OCI-LY7 (cell line): ENCODE measurements at regions not wholly inside any gene's neighbourhood (a gene's known extent, or its start where the extent isn't known, plus 50 kb on each side); places are given as distances from the start of the nearest gene placed in this dataset.

ENCODE experiments used
- BruUV-seq: library from RNA; stranded (reverse); fragments of 400-500 nt; replicated peaks from 2 replicates; lab custom pipeline; 2021; lab: Mats Ljungman, UMichigan
- CTCF ChIA-PET: fragments of 300-600 bp; sonication (Branson Sonifier 250); formaldehyde crosslinking; loops from one replicate; lab custom pipeline; 2022; ENCODE audit warnings: antibody characterized with exemption; ENCODE audit not compliant: unreplicated experiment; lab: Charles Lee
- POLR2A ChIA-PET: fragments of 300-600 bp; sonication (Branson Sonifier 250); formaldehyde crosslinking; loops from one replicate; lab custom pipeline; 2022; ENCODE audit warnings: antibody characterized with exemption; lab: Charles Lee
- DNase-seq: peaks from one replicate; pipeline ENCODE4 v3.0.0-alpha.2; 2015; ENCODE audit warnings: low spot score
- H2AFZ ChIP-seq: fragments of 200-600 bp; sonication (generic), shearing (Covaris generic); 2 replicates; pipeline ENCODE4 v1.6.1; 2014; ENCODE audit warnings: mild to moderate bottlenecking, antibody characterized with exemption, low read length, moderate library complexity
- H3K27ac ChIP-seq: fragments of 200-600 bp; sonication (generic); 2 replicates; pipeline ENCODE4 v1.5.1; 2014; ENCODE audit warnings: mixed run types, low read depth, mild to moderate bottlenecking, moderate library complexity, low read length, inconsistent platforms; ENCODE audit not compliant: poor library complexity, severe bottlenecking
- H3K36me3 ChIP-seq: fragments of 200-600 bp; sonication (generic); 2 replicates; pipeline ENCODE4 v1.6.1; 2014; ENCODE audit warnings: mild to moderate bottlenecking, antibody characterized with exemption, low read length, moderate library complexity, mixed read lengths; ENCODE audit not compliant: insufficient read depth
- H3K4me1 ChIP-seq: fragments of 200-600 bp; sonication (generic); 2 replicates; pipeline ENCODE4 v1.5.1; 2014; ENCODE audit warnings: mild to moderate bottlenecking, low read length; ENCODE audit not compliant: insufficient read depth, poor library complexity, severe bottlenecking
- H3K4me2 ChIP-seq: fragments of 200-600 bp; sonication (generic); 2 replicates; pipeline ENCODE4 v1.6.1; 2014; ENCODE audit warnings: mild to moderate bottlenecking, low read length
- H3K4me3 ChIP-seq: fragments of 200-600 bp; sonication (generic); 2 replicates; pipeline ENCODE4 v1.5.1; 2014; ENCODE audit warnings: mild to moderate bottlenecking, low read depth, low read length; ENCODE audit not compliant: poor library complexity, severe bottlenecking
- H3K79me2 ChIP-seq: fragments of 200-600 bp; sonication (generic); 2 replicates; pipeline ENCODE4 v1.6.1; 2016; ENCODE audit warnings: low read depth, mild to moderate bottlenecking, low read length, moderate library complexity, mixed read lengths; ENCODE audit not compliant: insufficient read depth
- H3K9me2 ChIP-seq: fragments of 200-600 bp; sonication (generic); 2 replicates; pipeline ENCODE4 v1.6.1; 2016; ENCODE audit warnings: mild to moderate bottlenecking, low read length, mixed read lengths; ENCODE audit not compliant: insufficient read depth
- H3K9me3 ChIP-seq: fragments of 200-600 bp; sonication (generic); 2 replicates; pipeline ENCODE4 v1.6.1; 2014; ENCODE audit warnings: mild to moderate bottlenecking, mixed run types, low read length, mixed read lengths
- H4K20me1 ChIP-seq: fragments of 200-600 bp; sonication (generic); 2 replicates; pipeline ENCODE4 v1.6.1; 2014; ENCODE audit warnings: mild to moderate bottlenecking, antibody characterized with exemption, low read length, moderate library complexity, mixed read lengths; ENCODE audit not compliant: insufficient read depth
- EZH2phosphoT487 ChIP-seq: fragments of 200-600 bp; sonication (generic); IDR thresholded peaks from 2 replicates; pipeline ENCODE4 v1.6.1; 2018; ENCODE audit warnings: low read depth, borderline replicate concordance, mild to moderate bottlenecking, mixed run types, antibody characterized with exemption, low read length, moderate library complexity, mixed read lengths
- intact Hi-C: fragments of 100-400 bp; cut with micrococcal nuclease; formaldehyde crosslinking; loops from one replicate; pipeline ENCODE4 v1.10.0; 2022; ENCODE audit not compliant: unreplicated experiment
- TF ChIP-seq, protein P1 (sequence below): fragments of 200-600 bp; sonication (generic); conservative IDR thresholded peaks from 2 replicates; pipeline ENCODE4 v1.5.1; 2014; ENCODE audit warnings: mild to moderate bottlenecking, antibody characterized with exemption, low read length, moderate library complexity, mixed read lengths

DNA sequence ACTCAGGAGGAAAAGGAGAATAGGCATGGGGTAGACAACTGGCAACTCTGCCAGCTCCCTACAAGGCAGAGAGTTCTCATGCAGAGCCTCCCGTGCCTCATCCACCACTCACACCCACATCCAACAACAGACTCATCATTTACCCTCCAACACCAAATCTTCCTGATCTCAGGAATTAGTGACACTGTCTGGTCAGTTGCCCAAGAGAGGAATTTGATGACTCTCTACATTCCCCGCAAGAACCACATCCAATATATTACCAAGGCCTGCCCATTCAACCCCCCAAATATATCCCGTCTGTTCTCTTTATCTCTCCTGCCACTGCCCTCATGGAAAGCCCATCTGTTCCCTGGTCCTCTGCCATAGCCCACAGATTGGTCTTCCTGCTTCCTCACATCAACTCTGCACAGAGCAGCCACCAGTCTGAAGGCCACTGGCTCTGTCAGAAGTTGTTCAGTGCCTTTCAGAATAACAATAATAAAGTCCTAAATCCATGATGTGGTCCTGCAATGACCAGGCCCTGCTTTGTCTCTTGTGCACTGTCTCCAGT lies 57.5 kb upstream of the CD82 start:
- ChIA-PET CTCF (no interaction called here), POLR2A (interaction anchor here (0.7 kb wide), 1 partner anchor 109 kb away, joined by 3 read pairs; no protein-coding TSS in a partner anchor)
- Histone ChIP-seq H3K27ac (no peak overlapping the region), H3K4me2 (no peak overlapping the region), H3K79me2 (no peaks in the 10 kb centered on the region), H4K20me1 (no peaks in the 10 kb centered on the region), H3K9me3 (no peaks in the 10 kb centered on the region), H3K4me3 (no peak overlapping the region), H3K9me2 (no peaks in the 10 kb centered on the region), H3K36me3 (no peaks in the 10 kb centered on the region), H3K4me1 (no peaks in the 10 kb centered on the region), H2AFZ (no peak overlapping the region)
- intact Hi-C loops = no loop called here
- DNase-seq = no peak
- no TSS peak for BruUV-seq
- TF ChIP-seq, protein P1, sequence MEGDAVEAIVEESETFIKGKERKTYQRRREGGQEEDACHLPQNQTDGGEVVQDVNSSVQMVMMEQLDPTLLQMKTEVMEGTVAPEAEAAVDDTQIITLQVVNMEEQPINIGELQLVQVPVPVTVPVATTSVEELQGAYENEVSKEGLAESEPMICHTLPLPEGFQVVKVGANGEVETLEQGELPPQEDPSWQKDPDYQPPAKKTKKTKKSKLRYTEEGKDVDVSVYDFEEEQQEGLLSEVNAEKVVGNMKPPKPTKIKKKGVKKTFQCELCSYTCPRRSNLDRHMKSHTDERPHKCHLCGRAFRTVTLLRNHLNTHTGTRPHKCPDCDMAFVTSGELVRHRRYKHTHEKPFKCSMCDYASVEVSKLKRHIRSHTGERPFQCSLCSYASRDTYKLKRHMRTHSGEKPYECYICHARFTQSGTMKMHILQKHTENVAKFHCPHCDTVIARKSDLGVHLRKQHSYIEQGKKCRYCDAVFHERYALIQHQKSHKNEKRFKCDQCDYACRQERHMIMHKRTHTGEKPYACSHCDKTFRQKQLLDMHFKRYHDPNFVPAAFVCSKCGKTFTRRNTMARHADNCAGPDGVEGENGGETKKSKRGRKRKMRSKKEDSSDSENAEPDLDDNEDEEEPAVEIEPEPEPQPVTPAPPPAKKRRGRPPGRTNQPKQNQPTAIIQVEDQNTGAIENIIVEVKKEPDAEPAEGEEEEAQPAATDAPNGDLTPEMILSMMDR = no peak
- TF ChIP-seq EZH2phosphoT487 = no peak

DNA sequence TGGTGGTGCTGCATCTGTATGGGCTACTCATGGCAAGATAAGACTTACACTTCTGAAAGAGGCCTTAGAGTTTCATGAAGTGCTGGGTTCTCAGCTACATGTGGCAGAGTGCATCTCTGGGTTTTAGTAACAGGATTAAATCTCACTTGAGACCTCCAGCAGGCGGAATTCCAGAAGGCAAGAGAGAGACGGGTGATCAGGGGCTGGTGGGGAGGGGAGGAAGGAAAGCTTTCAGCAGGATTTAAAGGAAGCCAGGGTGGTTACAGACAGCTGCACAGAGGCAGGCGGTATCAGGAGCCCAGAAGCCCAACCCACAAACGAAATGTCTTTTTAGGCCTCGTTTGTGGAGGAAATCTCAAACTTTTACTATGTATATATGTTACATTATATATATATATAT lies 56.2 kb upstream of the CD82 start:
- Histone ChIP-seq H3K4me2 (no peak overlapping the region), H3K36me3 (no peaks in the 10 kb centered on the region), H3K27ac (no peak overlapping the region), H4K20me1 (no peaks in the 10 kb centered on the region), H3K9me2 (no peaks in the 10 kb centered on the region), H3K79me2 (no peaks in the 10 kb centered on the region), H2AFZ (no peak overlapping the region), H3K4me1 (no peaks in the 10 kb centered on the region), H3K4me3 (no peak overlapping the region), H3K9me3 (no peaks in the 10 kb centered on the region)
- ChIA-PET CTCF (no interaction called here), POLR2A (no interaction called here)
- no TSS peak for BruUV-seq
- intact Hi-C loops = no loop called here
- TF ChIP-seq, protein P1 = no peak
- no peak for TF ChIP-seq EZH2phosphoT487
- DNase-seq = no peak

DNA sequence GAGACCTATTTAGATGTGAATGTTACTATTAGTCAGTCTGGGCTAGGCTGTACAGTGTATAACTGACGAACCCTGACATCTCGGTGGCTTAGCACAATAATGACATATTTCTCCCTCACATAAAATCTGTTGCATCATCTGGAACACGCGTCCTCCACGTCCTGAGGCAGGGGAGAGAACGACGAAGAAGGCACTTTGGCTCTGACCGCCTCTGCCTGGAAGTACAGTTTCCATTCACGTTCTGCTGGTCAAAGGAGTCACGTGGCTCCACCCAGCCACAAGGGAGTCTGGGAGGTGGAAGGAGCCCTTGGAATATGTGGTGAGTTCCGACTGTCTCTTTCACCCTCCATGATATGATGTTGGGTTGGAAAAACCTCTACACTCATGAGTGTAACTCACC lies 55.1 kb upstream of the CD82 start:
- H3K9me3 ChIP-seq = no peaks in the 10 kb centered on the region
- H3K4me1 ChIP-seq = no peaks in the 10 kb centered on the region
- no peak for DNase-seq
- H4K20me1 ChIP-seq = no peaks in the 10 kb centered on the region
- no peak overlapping the region for H3K4me3 ChIP-seq
- no peak overlapping the region for H3K4me2 ChIP-seq
- H3K9me2 ChIP-seq = no peaks in the 10 kb centered on the region
- ChIA-PET CTCF (no interaction called here), POLR2A (no interaction called here)
- no TSS peak for BruUV-seq
- no peak overlapping the region for H3K27ac ChIP-seq
- no peaks in the 10 kb centered on the region for H3K79me2 ChIP-seq
- intact Hi-C loops = no loop called here
- TF ChIP-seq, protein P1 = no peak
- TF ChIP-seq EZH2phosphoT487 = no peak
- no peaks in the 10 kb centered on the region for H3K36me3 ChIP-seq
- H2AFZ ChIP-seq = no peak overlapping the region
